Gastrocnemius medialis (tissue), 4 donors: ENCODE measurements at regions not wholly inside any gene's neighbourhood (a gene's known extent, or its start where the extent isn't known, plus 50 kb on each side); places are given as distances from the start of the nearest gene placed in this dataset.

ENCODE experiments used
- CTCF ChIP-seq, 5 experiments: fragments of 450-650 bp in 3 of 5; fragments of 200-600 bp in 2 of 5; sonication (generic) in 2 of 5; IDR thresholded peaks in 4 of 5; conservative IDR thresholded peaks in 1 of 5; 1 replicate in 4 of 5; 2 replicates in 1 of 5; pipeline ENCODE4 v1.5.1; 2016 to 2019; ENCODE audit warnings: antibody characterized with exemption in 5 of 5, mild to moderate bottlenecking in 3 of 5, moderate library complexity in 3 of 5
- POLR2A ChIP-seq, 2 donors: fragments of 450-650 bp; IDR thresholded peaks; one replicate each; pipeline ENCODE4 v1.6.1; 2017; ENCODE audit warnings: antibody characterized with exemption in 2 of 2, mild to moderate bottlenecking in 2 of 2, moderate library complexity in 2 of 2

- TF ChIP-seq POLR2A (IDR thresholded peaks at IDR 0.05) = no peak
- no peak for TF ChIP-seq CTCF (IDR thresholded peaks at IDR 0.05 in 4 of 5, conservative IDR thresholded peaks at IDR 0.05 in 1 of 5)
Measured at GRCh38 chr12:92022093-92022492, 123.6 kb downstream of the BTG1 start.
